Astrocyte (in vitro differentiated cells and primary cell): ENCODE measurements at regions not wholly inside any gene's neighbourhood (a gene's known extent, or its start where the extent isn't known, plus 50 kb on each side); places are given as distances from the start of the nearest gene placed in this dataset.

Source experiments
- EZH2 ChIP-seq: IDR thresholded peaks from 2 replicates; pipeline ENCODE4 v1.6.1; 2012; ENCODE audit warnings: mild to moderate bottlenecking, low read length, inconsistent platforms; ENCODE audit not compliant: insufficient read depth
- TF ChIP-seq, protein P1 (sequence below): IDR thresholded peaks from 2 replicates; pipeline ENCODE4 v1.5.1; 2011; ENCODE audit warnings: low read depth, mild to moderate bottlenecking, inconsistent platforms, low read length, moderate library complexity; ENCODE audit not compliant: insufficient read depth

DNA sequence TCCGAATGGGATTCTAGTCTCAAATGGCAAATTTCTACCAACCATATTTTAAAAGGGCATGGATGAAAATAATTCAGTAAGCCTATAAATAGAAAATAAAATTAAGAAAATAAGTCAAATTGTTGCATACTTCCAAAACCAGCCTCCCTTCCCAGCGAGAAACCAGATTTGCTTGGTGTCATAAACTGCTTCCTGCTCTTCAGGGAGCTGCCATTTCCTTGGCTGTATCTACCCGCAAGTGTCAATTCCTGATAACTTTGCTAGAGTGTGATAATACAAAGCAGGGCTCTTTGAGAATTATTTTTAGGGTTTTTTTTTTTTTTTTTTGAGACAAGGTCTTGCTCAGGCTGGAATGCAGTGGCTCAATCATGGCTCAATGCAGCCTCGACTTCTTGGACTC, 62.3 kb downstream of the S1PR1 start:
- TF ChIP-seq, protein P1, sequence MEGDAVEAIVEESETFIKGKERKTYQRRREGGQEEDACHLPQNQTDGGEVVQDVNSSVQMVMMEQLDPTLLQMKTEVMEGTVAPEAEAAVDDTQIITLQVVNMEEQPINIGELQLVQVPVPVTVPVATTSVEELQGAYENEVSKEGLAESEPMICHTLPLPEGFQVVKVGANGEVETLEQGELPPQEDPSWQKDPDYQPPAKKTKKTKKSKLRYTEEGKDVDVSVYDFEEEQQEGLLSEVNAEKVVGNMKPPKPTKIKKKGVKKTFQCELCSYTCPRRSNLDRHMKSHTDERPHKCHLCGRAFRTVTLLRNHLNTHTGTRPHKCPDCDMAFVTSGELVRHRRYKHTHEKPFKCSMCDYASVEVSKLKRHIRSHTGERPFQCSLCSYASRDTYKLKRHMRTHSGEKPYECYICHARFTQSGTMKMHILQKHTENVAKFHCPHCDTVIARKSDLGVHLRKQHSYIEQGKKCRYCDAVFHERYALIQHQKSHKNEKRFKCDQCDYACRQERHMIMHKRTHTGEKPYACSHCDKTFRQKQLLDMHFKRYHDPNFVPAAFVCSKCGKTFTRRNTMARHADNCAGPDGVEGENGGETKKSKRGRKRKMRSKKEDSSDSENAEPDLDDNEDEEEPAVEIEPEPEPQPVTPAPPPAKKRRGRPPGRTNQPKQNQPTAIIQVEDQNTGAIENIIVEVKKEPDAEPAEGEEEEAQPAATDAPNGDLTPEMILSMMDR: no peak
- no peak for TF ChIP-seq EZH2
